Upper lobe of right lung (tissue), 1 donor: ENCODE measurements at regions not wholly inside any gene's neighbourhood (a gene's known extent, or its start where the extent isn't known, plus 50 kb on each side); places are given as distances from the start of the nearest gene placed in this dataset.
"Not testable (repeated sequence)": the region's sequence is repeated elsewhere in the genome, so short reads cannot be mapped to it uniquely, and the experiment has no call there.

Experiments used
- ATAC-seq: fragments of 200-7000 bp; cut with Tn5 transposase; one replicate; pipeline ENCODE4 v1.9.1; 2020; ENCODE audit warnings: mild to moderate bottlenecking, moderate library complexity
- DNase-seq: peaks from one replicate; pipeline ENCODE4 v3.0.0-alpha.2; 2020
- H3K27ac ChIP-seq: fragments of 200-600 bp; one replicate; pipeline ENCODE4 v1.8.0; 2022
- H3K27me3 ChIP-seq: fragments of 200-600 bp; one replicate; pipeline ENCODE4 v1.8.0; 2022; ENCODE audit warnings: mild to moderate bottlenecking
- H3K36me3 ChIP-seq: fragments of 200-600 bp; one replicate; pipeline ENCODE4 v1.8.0; 2022
- H3K4me1 ChIP-seq: fragments of 200-600 bp; one replicate; pipeline ENCODE4 v1.8.0; 2022
- H3K4me3 ChIP-seq: fragments of 200-600 bp; one replicate; pipeline ENCODE4 v1.8.0; 2022; ENCODE audit warnings: mild to moderate bottlenecking
- H3K9me3 ChIP-seq: fragments of 200-600 bp; one replicate; pipeline ENCODE4 v1.8.0; 2022
- CTCF ChIP-seq: fragments of 200-600 bp; IDR thresholded peaks from one replicate; pipeline ENCODE4 v1.8.0; 2022; ENCODE audit warnings: antibody characterized with exemption
- intact Hi-C: fragments of 100-400 bp; cut with DNase I; formaldehyde crosslinking; loops from one replicate; pipeline ENCODE4 v1.11.0; 2022
- donor health status: DM: no; HTN: yes; CAD: no; lungs with severe emphysema.

DNA sequence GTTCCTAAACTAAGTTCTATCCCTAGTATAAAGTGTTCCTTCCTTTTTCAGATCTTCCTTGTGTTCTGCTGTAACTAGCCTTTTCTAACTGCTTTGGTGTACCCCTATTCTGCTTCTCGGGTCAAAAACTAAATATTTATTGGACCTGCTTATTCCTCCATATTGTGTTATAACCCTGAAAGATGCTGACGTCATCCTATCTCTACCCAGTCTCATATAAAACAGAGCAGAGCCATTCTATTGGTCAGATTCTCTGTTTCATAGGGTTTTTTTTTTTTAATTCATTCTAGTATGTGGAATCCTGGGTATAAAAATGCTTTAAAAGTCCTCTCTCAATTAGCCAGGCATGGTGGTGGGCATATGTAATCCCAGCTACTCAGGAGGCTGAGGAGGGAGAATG, 349.7 kb downstream of the ACTRT1 start:
- Histone ChIP-seq H3K4me1 (no peaks in the 10 kb centered on the region), H3K4me3 (no peak overlapping the region), H3K9me3 (no peaks in the 10 kb centered on the region), H3K36me3 (no peaks in the 10 kb centered on the region), H3K27ac (no peak overlapping the region), H3K27me3 (no peaks in the 10 kb centered on the region)
- DNase-seq (no peak), ATAC-seq (no peak)
- intact Hi-C loops, result no loop called here
- TF ChIP-seq CTCF, result no peak

DNA sequence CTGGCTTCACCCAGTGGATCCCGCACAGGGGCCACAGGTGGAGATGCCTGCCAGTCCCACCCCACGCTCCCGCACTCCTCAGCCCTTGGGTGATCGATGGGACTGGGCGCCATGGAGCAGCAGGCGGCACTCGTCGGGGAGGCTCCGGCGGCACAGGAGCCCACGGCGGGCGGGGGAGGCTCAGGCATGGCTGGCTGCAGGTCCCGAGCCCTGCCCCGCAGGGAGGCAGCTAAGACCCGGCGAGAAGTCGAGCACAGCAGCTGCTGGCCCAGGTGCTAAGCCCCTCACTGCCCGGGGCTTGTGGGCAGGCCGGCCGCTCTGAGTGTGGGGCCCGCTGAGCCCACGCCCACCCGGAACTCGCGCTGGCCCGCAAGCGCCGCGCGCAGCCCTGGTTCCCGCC, 389.3 kb downstream of the ACTRT1 start:
- H3K27ac ChIP-seq, H3K27me3 ChIP-seq, ATAC-seq, H3K9me3 ChIP-seq, H3K4me3 ChIP-seq, intact Hi-C loops, H3K4me1 ChIP-seq, H3K36me3 ChIP-seq, DNase-seq: not testable (repeated sequence)

DNA sequence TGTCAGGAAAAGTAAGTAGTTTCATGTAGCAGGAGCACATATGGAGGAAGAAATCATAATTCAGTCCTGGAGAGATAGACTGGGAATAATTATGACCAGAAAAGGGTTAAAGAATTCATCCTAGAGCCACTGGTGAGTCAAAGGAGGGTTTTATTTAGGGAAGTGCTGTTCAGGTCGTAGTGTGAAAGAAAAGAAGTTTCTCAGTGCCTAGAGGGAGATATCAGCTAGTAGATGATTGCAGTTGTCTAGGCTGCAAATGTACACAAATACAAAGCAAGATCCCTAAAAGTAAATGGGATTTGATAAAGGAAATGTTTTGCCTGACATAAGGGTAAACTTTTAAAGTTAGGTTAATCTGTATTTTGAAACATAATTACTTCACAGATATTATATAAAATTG, 403.2 kb downstream of the ACTRT1 start:
- Histone ChIP-seq H3K4me3 (no peak overlapping the region), H3K36me3 (no peaks in the 10 kb centered on the region), H3K9me3 (no peaks in the 10 kb centered on the region), H3K4me1 (no peaks in the 10 kb centered on the region), H3K27me3 (no peaks in the 10 kb centered on the region), H3K27ac (no peak overlapping the region)
- DNase-seq, result no peak
- intact Hi-C loops, result no loop called here
- no peak for TF ChIP-seq CTCF
- ATAC-seq, result no peak

DNA sequence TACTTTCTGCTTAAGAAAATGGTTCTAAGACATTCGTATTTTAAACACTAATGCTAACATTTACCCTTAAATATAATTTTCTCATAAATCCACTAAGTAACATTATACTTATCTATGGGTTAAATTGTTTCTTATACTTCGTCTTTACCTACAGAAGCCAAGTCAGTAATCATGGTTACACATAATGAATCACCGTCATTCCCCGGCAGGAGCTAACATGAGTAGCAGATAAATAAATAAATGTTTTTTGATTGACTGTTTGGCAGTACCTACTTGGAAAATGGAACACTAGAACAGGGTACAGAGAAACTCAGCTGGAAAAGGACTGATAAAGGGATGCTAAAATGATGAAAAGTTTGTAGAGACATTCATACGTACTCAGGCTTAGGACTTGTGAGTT, 430.4 kb downstream of the ACTRT1 start:
- intact Hi-C loops, result no loop called here
- DNase-seq, result no peak

DNA sequence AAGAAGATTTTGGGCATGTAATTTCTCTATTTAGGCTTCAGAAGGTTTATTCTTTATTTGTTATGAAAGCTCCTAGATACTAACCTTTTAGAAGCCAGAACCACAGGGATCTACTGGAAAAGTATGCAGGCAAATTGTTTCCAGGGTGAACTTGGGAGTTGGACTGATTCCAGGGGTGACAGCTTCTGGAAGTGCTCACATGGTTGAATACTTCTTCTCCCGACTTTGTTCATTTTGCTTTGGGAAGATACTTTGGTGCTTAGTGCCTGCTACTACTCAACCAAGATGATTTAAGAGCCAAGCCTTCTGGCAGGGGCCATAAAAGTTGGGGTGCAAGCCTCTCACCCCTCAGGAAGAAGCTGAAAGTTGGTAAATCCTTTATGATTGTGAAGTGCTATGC, 445.6 kb downstream of the ACTRT1 start:
- H3K27me3 ChIP-seq, result no peaks in the 10 kb centered on the region
- no peak overlapping the region for H3K4me3 ChIP-seq
- intact Hi-C loops, result no loop called here
- no peaks in the 10 kb centered on the region for H3K9me3 ChIP-seq
- no peak overlapping the region for H3K27ac ChIP-seq
- DNase-seq (no peak), ATAC-seq (no peak)
- no peak for TF ChIP-seq CTCF
- H3K36me3 ChIP-seq, result no peaks in the 10 kb centered on the region
- H3K4me1 ChIP-seq, result no peaks in the 10 kb centered on the region

More for the DNA sequence above, 430.4 kb downstream of the ACTRT1 start:
- TF ChIP-seq CTCF, result no peak
- H3K9me3 ChIP-seq, result no peaks in the 10 kb centered on the region
- H3K36me3 ChIP-seq, result no peaks in the 10 kb centered on the region
- H3K4me3 ChIP-seq, result no peak overlapping the region
- H3K27me3 ChIP-seq, result no peaks in the 10 kb centered on the region
- no peak for ATAC-seq
- H3K4me1 ChIP-seq, result no peaks in the 10 kb centered on the region
- no peak overlapping the region for H3K27ac ChIP-seq

GRCh38 chrX:127596882-127597281, 455.3 kb downstream of the ACTRT1 start:
- TF ChIP-seq CTCF, result no peak
- H3K4me3 ChIP-seq, result no peak overlapping the region
- H3K27me3 ChIP-seq, result no peaks in the 10 kb centered on the region
- ATAC-seq (no peak), DNase-seq (no peak)
- H3K4me1 ChIP-seq, result no peaks in the 10 kb centered on the region
- H3K9me3 ChIP-seq, result no peaks in the 10 kb centered on the region
- H3K27ac ChIP-seq, result no peak overlapping the region
- no peaks in the 10 kb centered on the region for H3K36me3 ChIP-seq
- intact Hi-C loops, result no loop called here
